GM23338 (cell line): ENCODE measurements at regions not wholly inside any gene's neighbourhood (a gene's known extent, or its start where the extent isn't known, plus 50 kb on each side); places are given as distances from the start of the nearest gene placed in this dataset.

Experiments used
- ATAC-seq: fragments of 200-7000 bp; cut with Tn5 transposase; 3 replicates; pipeline ENCODE4 v1.9.1; 2020
- DNase-seq: peaks from one replicate; pipeline ENCODE4 v3.0.0-alpha.2; 2015; ENCODE audit warnings: low spot score
- H2AFZ ChIP-seq: fragments of 200-600 bp; sonication (generic); 2 replicates; pipeline ENCODE4 v1.8.0; 2016; ENCODE audit warnings: antibody characterized with exemption, mild to moderate bottlenecking, moderate library complexity
- H3F3A ChIP-seq: fragments of 200-600 bp; sonication (generic); replicated peaks from 2 replicates; pipeline ENCODE4 v1.8.0; 2017; ENCODE audit warnings: antibody characterized with exemption, mixed run types, low read depth
- H3K27ac ChIP-seq: fragments of 200-600 bp; sonication (generic); 2 replicates; pipeline ENCODE4 v1.6.1; 2016; ENCODE audit warnings: low read depth
- H3K27me3 ChIP-seq: fragments of 200-600 bp; sonication (generic); 2 replicates; pipeline ENCODE4 v1.8.0; 2016; ENCODE audit warnings: mild to moderate bottlenecking, mixed run types, moderate library complexity; ENCODE audit not compliant: insufficient read depth
- H3K36me3 ChIP-seq: fragments of 200-600 bp; sonication (generic); 2 replicates; pipeline ENCODE4 v1.8.0; 2016; ENCODE audit warnings: mild to moderate bottlenecking; ENCODE audit not compliant: insufficient read depth
- H3K4me1 ChIP-seq: fragments of 200-600 bp; sonication (generic); 2 replicates; pipeline ENCODE4 v1.8.0; 2016; ENCODE audit warnings: mild to moderate bottlenecking, moderate library complexity; ENCODE audit not compliant: insufficient read depth
- H3K4me2 ChIP-seq: fragments of 200-600 bp; sonication (generic); 2 replicates; pipeline ENCODE4 v1.7.1; 2017; ENCODE audit warnings: mixed run types
- H3K4me3 ChIP-seq: fragments of 200-600 bp; sonication (generic); 2 replicates; pipeline ENCODE4 v1.6.1; 2016; ENCODE audit warnings: mixed run types
- H3K79me2 ChIP-seq: fragments of 200-600 bp; sonication (generic); replicated peaks from 2 replicates; pipeline ENCODE4 v1.8.0; 2017; ENCODE audit warnings: mild to moderate bottlenecking; ENCODE audit not compliant: insufficient read depth
- H3K9me2 ChIP-seq: fragments of 200-600 bp; sonication (generic); 2 replicates; pipeline ENCODE4 v1.8.0; 2017; ENCODE audit not compliant: insufficient read depth
- H4K20me1 ChIP-seq: fragments of 200-600 bp; sonication (generic); replicated peaks from 2 replicates; pipeline ENCODE4 v1.8.0; 2017; ENCODE audit warnings: mild to moderate bottlenecking; ENCODE audit not compliant: insufficient read depth
- H3K27ac Mint-ChIP-seq: 2 replicates; pipeline ENCODE4 v1.8.0; 2020; ENCODE audit warnings: inconsistent platforms, mild to moderate bottlenecking, moderate library complexity, mixed read lengths
- H3K27me3 Mint-ChIP-seq: 3 replicates; pipeline ENCODE4 v1.8.0; 2022; ENCODE audit warnings: low read depth, mild to moderate bottlenecking, moderate library complexity, mixed read lengths, inconsistent platforms; ENCODE audit not compliant: insufficient read depth, poor library complexity
- H3K36me3 Mint-ChIP-seq: 3 replicates; pipeline ENCODE4 v1.8.0; 2021; ENCODE audit warnings: low read depth, mild to moderate bottlenecking, inconsistent platforms, moderate library complexity, mixed read lengths
- H3K4me1 Mint-ChIP-seq: 3 replicates; pipeline ENCODE4 v1.8.0; 2020; ENCODE audit warnings: mild to moderate bottlenecking, inconsistent platforms, mixed read lengths
- H3K4me3 Mint-ChIP-seq: 3 replicates; pipeline ENCODE4 v1.8.0; 2021; ENCODE audit warnings: moderate library complexity, mild to moderate bottlenecking, inconsistent platforms, mixed read lengths
- H3K9me3 Mint-ChIP-seq: 3 replicates; pipeline ENCODE4 v1.8.0; 2020; ENCODE audit warnings: moderate library complexity, mild to moderate bottlenecking, inconsistent platforms, mixed read lengths
- CREB1 ChIP-seq: fragments of 250-450 bp; sonication (Bioruptor Pico); IDR thresholded peaks from 2 replicates; pipeline ENCODE4 v1.5.0; 2020; ENCODE audit warnings: low read depth, mild to moderate bottlenecking, moderate library complexity
- EZH2phosphoT487 ChIP-seq: fragments of 200-600 bp; sonication (generic); IDR thresholded peaks from one replicate; pipeline ENCODE4 v1.8.1; 2018; ENCODE audit warnings: antibody characterized with exemption; ENCODE audit not compliant: unreplicated experiment
- JUNB ChIP-seq: IDR thresholded peaks from one replicate; pipeline ENCODE4 v1.6.1; 2016; ENCODE audit warnings: antibody characterized with exemption; ENCODE audit not compliant: unreplicated experiment
- NANOG ChIP-seq: IDR thresholded peaks from 2 replicates; pipeline ENCODE4 v1.6.1; 2016; ENCODE audit warnings: antibody characterized with exemption, borderline replicate concordance
- POLR2AphosphoS5 ChIP-seq: IDR thresholded peaks from 2 replicates; pipeline ENCODE4 v1.6.1; 2016; ENCODE audit warnings: antibody characterized with exemption, low read depth
- STAT1 ChIP-seq: IDR thresholded peaks from one replicate; pipeline ENCODE4 v1.6.1; 2016; ENCODE audit warnings: antibody characterized with exemption; ENCODE audit not compliant: unreplicated experiment
- ZNF114 ChIP-seq: fragments of 250-450 bp; sonication (Bioruptor Pico); IDR thresholded peaks from 2 replicates; pipeline ENCODE4 v1.5.0; 2020; ENCODE audit warnings: mild to moderate bottlenecking, moderate library complexity
- TF ChIP-seq, protein P1 (sequence below): IDR thresholded peaks from one replicate; pipeline ENCODE4 v1.6.1; 2018; ENCODE audit warnings: antibody characterized with exemption; ENCODE audit not compliant: unreplicated experiment
- TF ChIP-seq, protein P2 (sequence below): fragments of 250-450 bp; sonication (Bioruptor Pico); IDR thresholded peaks from 2 replicates; pipeline ENCODE4 v1.5.0; 2020; ENCODE audit warnings: mild to moderate bottlenecking, moderate library complexity

DNA sequence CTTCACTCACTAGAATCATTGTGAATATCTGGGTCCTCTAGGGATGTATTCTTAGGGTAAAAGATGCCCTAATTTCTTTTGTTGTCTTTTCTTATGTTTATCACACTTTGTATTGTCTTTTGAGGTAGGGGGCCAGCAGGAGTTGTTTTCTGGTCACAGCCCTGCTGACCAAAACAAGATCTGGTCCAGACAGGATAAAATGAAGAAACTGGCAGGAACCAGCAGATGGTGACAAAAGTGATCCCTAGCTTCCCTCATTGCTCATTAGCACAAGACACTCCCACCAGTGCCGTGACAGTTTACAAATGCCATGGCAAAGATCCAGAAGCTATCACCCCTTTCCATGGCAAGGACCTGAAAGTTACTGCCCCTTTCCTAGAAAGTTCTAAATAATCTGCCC is 81.7 kb upstream of the CCDC85A start:
- H3K79me2 ChIP-seq: no peaks in the 10 kb centered on the region
- ATAC-seq: peak; percentile 88

More for the DNA sequence above, 81.7 kb upstream of the CCDC85A start:
- 0 out of 2 replicates have a peak overlapping the region, but pooled peaks have one; percentile 25 for H3K4me2 ChIP-seq
- no peak overlapping the region for H3K27ac ChIP-seq
- H3K9me2 ChIP-seq: peaks cover 7% of the 10 kb centered on the region; the same call in 1 of the 2 replicates
- no peaks in the 10 kb centered on the region; the same call in 1 of the 3 replicates for H3K9me3 Mint-ChIP-seq
- H3K4me1 Mint-ChIP-seq: peaks cover 11% of the 10 kb centered on the region
- peak; percentile 36 for DNase-seq
- H2AFZ ChIP-seq: no peak overlapping the region
- peaks cover 3% of the 10 kb centered on the region; the same call in 1 of the 2 replicates for H3K4me1 ChIP-seq
- H3K36me3 ChIP-seq: no peaks in the 10 kb centered on the region
- H3K4me3 Mint-ChIP-seq: no peak overlapping the region
- no peaks in the 10 kb centered on the region for H3K27me3 ChIP-seq
- H4K20me1 ChIP-seq: no peaks in the 10 kb centered on the region
- H3F3A ChIP-seq: no peaks in the 10 kb centered on the region
- H3K4me3 ChIP-seq: no peak overlapping the region
- TF ChIP-seq EZH2phosphoT487 (no peak), JUNB (no peak), STAT1 (no peak), NANOG (no peak), CREB1 (CRISPR knock-in tag) (no peak), POLR2AphosphoS5 (no peak), ZNF114 (CRISPR knock-in tag) (no peak)
- TF ChIP-seq, protein P1, sequence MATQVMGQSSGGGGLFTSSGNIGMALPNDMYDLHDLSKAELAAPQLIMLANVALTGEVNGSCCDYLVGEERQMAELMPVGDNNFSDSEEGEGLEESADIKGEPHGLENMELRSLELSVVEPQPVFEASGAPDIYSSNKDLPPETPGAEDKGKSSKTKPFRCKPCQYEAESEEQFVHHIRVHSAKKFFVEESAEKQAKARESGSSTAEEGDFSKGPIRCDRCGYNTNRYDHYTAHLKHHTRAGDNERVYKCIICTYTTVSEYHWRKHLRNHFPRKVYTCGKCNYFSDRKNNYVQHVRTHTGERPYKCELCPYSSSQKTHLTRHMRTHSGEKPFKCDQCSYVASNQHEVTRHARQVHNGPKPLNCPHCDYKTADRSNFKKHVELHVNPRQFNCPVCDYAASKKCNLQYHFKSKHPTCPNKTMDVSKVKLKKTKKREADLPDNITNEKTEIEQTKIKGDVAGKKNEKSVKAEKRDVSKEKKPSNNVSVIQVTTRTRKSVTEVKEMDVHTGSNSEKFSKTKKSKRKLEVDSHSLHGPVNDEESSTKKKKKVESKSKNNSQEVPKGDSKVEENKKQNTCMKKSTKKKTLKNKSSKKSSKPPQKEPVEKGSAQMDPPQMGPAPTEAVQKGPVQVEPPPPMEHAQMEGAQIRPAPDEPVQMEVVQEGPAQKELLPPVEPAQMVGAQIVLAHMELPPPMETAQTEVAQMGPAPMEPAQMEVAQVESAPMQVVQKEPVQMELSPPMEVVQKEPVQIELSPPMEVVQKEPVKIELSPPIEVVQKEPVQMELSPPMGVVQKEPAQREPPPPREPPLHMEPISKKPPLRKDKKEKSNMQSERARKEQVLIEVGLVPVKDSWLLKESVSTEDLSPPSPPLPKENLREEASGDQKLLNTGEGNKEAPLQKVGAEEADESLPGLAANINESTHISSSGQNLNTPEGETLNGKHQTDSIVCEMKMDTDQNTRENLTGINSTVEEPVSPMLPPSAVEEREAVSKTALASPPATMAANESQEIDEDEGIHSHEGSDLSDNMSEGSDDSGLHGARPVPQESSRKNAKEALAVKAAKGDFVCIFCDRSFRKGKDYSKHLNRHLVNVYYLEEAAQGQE: no peak
- TF ChIP-seq, protein P2, sequence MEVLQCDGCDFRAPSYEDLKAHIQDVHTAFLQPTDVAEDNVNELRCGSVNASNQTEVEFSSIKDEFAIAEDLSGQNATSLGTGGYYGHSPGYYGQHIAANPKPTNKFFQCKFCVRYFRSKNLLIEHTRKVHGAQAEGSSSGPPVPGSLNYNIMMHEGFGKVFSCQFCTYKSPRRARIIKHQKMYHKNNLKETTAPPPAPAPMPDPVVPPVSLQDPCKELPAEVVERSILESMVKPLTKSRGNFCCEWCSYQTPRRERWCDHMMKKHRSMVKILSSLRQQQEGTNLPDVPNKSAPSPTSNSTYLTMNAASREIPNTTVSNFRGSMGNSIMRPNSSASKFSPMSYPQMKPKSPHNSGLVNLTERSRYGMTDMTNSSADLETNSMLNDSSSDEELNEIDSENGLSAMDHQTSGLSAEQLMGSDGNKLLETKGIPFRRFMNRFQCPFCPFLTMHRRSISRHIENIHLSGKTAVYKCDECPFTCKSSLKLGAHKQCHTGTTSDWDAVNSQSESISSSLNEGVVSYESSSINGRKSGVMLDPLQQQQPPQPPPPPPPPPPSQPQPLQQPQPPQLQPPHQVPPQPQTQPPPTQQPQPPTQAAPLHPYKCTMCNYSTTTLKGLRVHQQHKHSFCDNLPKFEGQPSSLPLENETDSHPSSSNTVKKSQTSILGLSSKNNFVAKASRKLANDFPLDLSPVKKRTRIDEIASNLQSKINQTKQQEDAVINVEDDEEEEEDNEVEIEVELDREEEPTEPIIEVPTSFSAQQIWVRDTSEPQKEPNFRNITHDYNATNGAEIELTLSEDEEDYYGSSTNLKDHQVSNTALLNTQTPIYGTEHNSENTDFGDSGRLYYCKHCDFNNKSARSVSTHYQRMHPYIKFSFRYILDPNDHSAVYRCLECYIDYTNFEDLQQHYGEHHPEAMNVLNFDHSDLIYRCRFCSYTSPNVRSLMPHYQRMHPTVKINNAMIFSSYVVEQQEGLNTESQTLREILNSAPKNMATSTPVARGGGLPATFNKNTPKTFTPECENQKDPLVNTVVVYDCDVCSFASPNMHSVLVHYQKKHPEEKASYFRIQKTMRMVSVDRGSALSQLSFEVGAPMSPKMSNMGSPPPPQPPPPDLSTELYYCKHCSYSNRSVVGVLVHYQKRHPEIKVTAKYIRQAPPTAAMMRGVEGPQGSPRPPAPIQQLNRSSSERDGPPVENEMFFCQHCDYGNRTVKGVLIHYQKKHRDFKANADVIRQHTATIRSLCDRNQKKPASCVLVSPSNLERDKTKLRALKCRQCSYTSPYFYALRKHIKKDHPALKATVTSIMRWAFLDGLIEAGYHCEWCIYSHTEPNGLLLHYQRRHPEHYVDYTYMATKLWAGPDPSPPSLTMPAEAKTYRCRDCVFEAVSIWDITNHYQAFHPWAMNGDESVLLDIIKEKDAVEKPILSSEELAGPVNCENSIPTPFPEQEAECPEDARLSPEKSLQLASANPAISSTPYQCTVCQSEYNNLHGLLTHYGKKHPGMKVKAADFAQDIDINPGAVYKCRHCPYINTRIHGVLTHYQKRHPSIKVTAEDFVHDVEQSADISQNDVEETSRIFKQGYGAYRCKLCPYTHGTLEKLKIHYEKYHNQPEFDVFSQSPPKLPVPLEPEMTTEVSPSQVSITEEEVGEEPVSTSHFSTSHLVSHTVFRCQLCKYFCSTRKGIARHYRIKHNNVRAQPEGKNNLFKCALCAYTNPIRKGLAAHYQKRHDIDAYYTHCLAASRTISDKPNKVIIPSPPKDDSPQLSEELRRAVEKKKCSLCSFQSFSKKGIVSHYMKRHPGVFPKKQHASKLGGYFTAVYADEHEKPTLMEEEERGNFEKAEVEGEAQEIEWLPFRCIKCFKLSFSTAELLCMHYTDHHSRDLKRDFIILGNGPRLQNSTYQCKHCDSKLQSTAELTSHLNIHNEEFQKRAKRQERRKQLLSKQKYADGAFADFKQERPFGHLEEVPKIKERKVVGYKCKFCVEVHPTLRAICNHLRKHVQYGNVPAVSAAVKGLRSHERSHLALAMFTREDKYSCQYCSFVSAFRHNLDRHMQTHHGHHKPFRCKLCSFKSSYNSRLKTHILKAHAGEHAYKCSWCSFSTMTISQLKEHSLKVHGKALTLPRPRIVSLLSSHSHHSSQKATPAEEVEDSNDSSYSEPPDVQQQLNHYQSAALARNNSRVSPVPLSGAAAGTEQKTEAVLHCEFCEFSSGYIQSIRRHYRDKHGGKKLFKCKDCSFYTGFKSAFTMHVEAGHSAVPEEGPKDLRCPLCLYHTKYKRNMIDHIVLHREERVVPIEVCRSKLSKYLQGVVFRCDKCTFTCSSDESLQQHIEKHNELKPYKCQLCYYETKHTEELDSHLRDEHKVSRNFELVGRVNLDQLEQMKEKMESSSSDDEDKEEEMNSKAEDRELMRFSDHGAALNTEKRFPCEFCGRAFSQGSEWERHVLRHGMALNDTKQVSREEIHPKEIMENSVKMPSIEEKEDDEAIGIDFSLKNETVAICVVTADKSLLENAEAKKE (CRISPR knock-in tag): 0 out of 2 replicates have a peak, but pooled peaks have one; percentile 58
- no peaks in the 10 kb centered on the region for H3K36me3 Mint-ChIP-seq
- peak overlapping the region; percentile 80; the same call in 1 of the 2 replicates for H3K27ac Mint-ChIP-seq
- H3K27me3 Mint-ChIP-seq: peaks cover 3% of the 10 kb centered on the region
